ENCODE measurements at regions not wholly inside any gene's neighbourhood (a gene's known extent, or its start where the extent isn't known, plus 50 kb on each side); places are given as distances from the start of the nearest gene placed in this dataset.

GRCh38 chr14:46147452-46147851 is 504.1 kb downstream of the RPL10L start:
- DNase-seq (ENCODE audit: extremely low read depth in 1 of 4, low spot score in 3 of 4) (no peak), ATAC-seq (no peak), FAIRE-seq (no peak)
- H3K4me2 ChIP-seq (ENCODE audit: insufficient read depth, low read length): no peak overlapping the region
- no peaks in the 10 kb centered on the region for H3K79me2 ChIP-seq (ENCODE audit: control insufficient read depth, insufficient read depth, low read length)
- CTCF ChIA-PET (ENCODE audit: low intra/inter-chr PET ratio): no interaction called here
- H4K20me1 ChIP-seq (replicated peaks; ENCODE audit: control insufficient read depth, insufficient read depth, low read length): no peaks in the 10 kb centered on the region
- no TSS peak for BruUV-seq (replicated peaks)
- no peak overlapping the region for H3K4me3 ChIP-seq
- no peak overlapping the region for H3K9ac ChIP-seq (ENCODE audit: insufficient read depth in 1 of 2, low read depth in 2 of 2, low read length in 2 of 2)
- intact Hi-C loops (cut with micrococcal nuclease): no loop called here
- in situ Hi-C loops (cut with MboI): no loop called here
- POLR2A ChIA-PET: no interaction called here
- no peaks in the 10 kb centered on the region for H3K36me3 ChIP-seq (ENCODE audit: control insufficient read depth, insufficient read depth, low read length)
- no peaks in the 10 kb centered on the region for H3K27me3 ChIP-seq (ENCODE audit: control insufficient read depth in 2 of 2, insufficient read depth in 2 of 2, low read length in 2 of 2)
- H2AFZ ChIP-seq (ENCODE audit: low read depth, low read length): no peak overlapping the region
- no peak overlapping the region for H3K27ac ChIP-seq (ENCODE audit: extremely low read depth, low read depth, low read length)
- H3K9me3 ChIP-seq (replicated peaks; ENCODE audit: control insufficient read depth, insufficient read depth, low read depth, low read length): no peaks in the 10 kb centered on the region
- H3K9me1 ChIP-seq (ENCODE audit: control insufficient read depth, insufficient read depth, low read length): no peaks in the 10 kb centered on the region
- H3K4me1 ChIP-seq (replicated peaks in 1 of 2; ENCODE audit: control insufficient read depth in 2 of 2, insufficient read depth in 2 of 2, low read length in 2 of 2): no peaks in the 10 kb centered on the region
- TF ChIP-seq ZNF780A (CRISPR knock-in tag; IDR thresholded peaks at IDR 0.05) (no peak), ZBTB43 (CRISPR knock-in tag; IDR thresholded peaks at IDR 0.05) (no peak), RBM17 (IDR thresholded peaks at IDR 0.05; ENCODE audit: borderline replicate concordance, low read depth, low read length) (no peak), ZNF398 (CRISPR knock-in tag; IDR thresholded peaks at IDR 0.05) (no peak), ZFP1 (CRISPR knock-in tag; IDR thresholded peaks at IDR 0.05) (no peak), ZNF24 (IDR thresholded peaks at IDR 0.05) (no peak), CHD2 (IDR thresholded peaks at IDR 0.05; ENCODE audit: low read depth, low read length) (no peak), POLR2AphosphoS5 (IDR thresholded peaks at IDR 0.05; ENCODE audit: control insufficient read depth, insufficient read depth, low read depth, low read length) (no peak), UBTF (IDR thresholded peaks at IDR 0.05; ENCODE audit: borderline replicate concordance in 1 of 2, low read depth in 2 of 2, low read length in 2 of 2) (no peak), BRD4 (IDR thresholded peaks at IDR 0.05) (no peak), ID3 (CRISPR knock-in tag; IDR thresholded peaks at IDR 0.05) (no peak), ID3 (tag; IDR thresholded peaks at IDR 0.05) (no peak), ZNF253 (CRISPR knock-in tag; conservative IDR thresholded peaks at IDR 0.05) (no peak), USF2 (CRISPR knock-in tag; IDR thresholded peaks at IDR 0.05) (no peak), ZNF584 (CRISPR knock-in tag; IDR thresholded peaks at IDR 0.05; ENCODE audit: low read depth) (no peak), ATF7 (IDR thresholded peaks at IDR 0.05) (no peak), ZBTB7A (IDR thresholded peaks at IDR 0.05; ENCODE audit: borderline replicate concordance, control insufficient read depth, low read depth, low read length) (no peak)
